ENCODE measurements at regions not wholly inside any gene's neighbourhood (a gene's known extent, or its start where the extent isn't known, plus 50 kb on each side); places are given as distances from the start of the nearest gene placed in this dataset.

GRCh38 chr9:89815061-89815902 lies 210.5 kb downstream of the GADD45G start:
- Histone ChIP-seq H3K36me3 (ENCODE audit: insufficient read depth, low read length) (no peaks in the 10 kb centered on the region), H3K9me3 (ENCODE audit: control insufficient read depth, insufficient read depth, low read length) (no peaks in the 10 kb centered on the region), H3K9ac (ENCODE audit: low read depth, low read length) (no peak overlapping the region), H3K4me1 (ENCODE audit: insufficient read depth, low read length) (no peaks in the 10 kb centered on the region; the same call in 1 of the 2 replicates)

GRCh38 chr9:89815903-89816573 lies 211.2 kb downstream of the GADD45G start:
- no peaks in the 10 kb centered on the region; the same call in 1 of the 2 replicates for H3K4me1 ChIP-seq (ENCODE audit: insufficient read depth, low read length)
- no peaks in the 10 kb centered on the region for H3K36me3 ChIP-seq (ENCODE audit: insufficient read depth, low read length)
- no peaks in the 10 kb centered on the region for H3K9me3 ChIP-seq (ENCODE audit: control insufficient read depth, insufficient read depth, low read length)
- no peak overlapping the region for H3K9ac ChIP-seq (ENCODE audit: low read depth, low read length)

DNA sequence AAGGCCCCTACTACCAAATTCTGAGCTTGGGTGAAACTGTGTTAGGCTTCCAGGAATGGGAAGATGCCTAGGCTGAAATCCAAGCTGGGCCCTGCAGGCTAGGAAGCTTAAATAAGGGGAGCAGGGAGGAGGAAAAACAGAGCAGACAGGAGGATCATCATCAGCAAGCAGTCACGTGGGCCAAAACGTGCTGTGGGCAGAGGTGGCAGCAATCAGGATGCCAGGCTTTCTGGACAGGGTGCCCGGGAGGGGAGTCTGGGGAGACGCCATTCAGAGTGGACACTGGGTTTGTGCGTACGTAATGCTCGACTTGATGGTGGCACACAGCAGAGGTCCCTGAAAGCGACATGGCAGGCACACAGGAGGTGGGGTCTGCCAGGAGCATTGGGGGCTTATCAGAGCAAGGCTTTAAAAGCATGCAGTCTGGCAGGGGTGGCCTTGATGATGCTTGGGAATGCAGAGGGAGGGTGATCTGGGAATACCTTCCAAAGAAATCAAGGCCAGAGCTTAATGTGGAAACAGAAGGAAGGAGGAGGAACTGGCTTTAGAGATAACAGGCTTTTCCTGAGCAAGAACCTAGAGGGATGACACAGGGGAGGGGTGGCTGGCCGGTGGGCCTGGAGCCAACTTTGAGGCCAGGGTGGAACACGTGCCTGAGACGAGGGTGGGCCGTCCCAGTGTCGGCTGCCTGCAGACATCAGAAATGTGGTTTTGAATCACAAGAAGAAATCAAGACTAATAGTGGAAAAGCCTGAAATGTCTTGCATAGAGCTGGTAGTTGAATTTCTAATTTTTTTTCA lies 212.5 kb downstream of the GADD45G start:
- Histone ChIP-seq H3K9me3 (ENCODE audit: control insufficient read depth, insufficient read depth, low read length) (no peaks in the 10 kb centered on the region), H3K36me3 (ENCODE audit: insufficient read depth, low read length) (no peaks in the 10 kb centered on the region), H3K9ac (ENCODE audit: low read depth, low read length) (no peak overlapping the region), H3K4me1 (ENCODE audit: insufficient read depth, low read length) (no peaks in the 10 kb centered on the region; the same call in 1 of the 2 replicates)

DNA sequence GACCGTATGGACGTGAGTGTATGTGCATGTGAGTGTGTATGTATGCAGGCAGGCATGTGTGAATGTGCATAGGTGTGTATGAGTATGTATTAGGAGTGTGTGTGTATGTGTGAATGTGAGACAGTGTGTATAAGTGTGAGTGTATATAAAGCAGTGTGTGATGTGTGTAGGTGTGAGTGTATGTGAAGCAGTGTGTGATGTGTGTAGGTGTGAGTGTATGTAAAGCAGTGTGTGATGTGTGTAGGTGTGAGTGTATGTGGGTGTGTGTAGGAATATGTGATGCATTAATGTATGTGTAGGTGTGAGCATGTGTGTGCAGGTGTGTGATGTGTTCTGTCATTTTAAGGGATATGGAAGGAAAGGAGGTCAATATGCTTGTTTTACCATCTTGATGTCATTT lies 215.5 kb downstream of the GADD45G start:
- no peaks in the 10 kb centered on the region for H3K9me3 ChIP-seq (ENCODE audit: control insufficient read depth, insufficient read depth, low read length)

DNA sequence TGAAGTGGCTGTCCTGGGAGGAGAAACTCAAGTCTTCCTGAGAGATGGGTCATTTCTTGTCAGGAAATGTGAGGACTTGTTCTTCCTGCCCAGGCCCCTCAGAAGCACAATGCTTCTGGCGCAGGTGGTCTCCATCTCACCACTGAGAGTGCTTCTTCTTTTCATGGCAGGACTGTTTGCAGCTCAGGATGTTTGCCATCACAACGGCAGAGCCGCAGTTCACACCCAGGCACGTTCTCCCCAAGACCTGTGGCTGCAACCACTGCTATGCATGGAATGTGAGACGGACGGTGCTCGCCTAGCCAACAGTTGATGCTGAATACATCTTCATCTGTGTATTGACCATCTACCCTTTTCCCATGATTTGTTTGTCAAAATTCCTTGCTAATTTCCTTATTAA lies 216.3 kb downstream of the GADD45G start:
- no peaks in the 10 kb centered on the region for H3K9me3 ChIP-seq (ENCODE audit: control insufficient read depth, insufficient read depth, low read length)
- H3K36me3 ChIP-seq (ENCODE audit: insufficient read depth, low read length): no peaks in the 10 kb centered on the region
- H3K4me1 ChIP-seq (ENCODE audit: insufficient read depth, low read length): no peaks in the 10 kb centered on the region
- no peak overlapping the region for H3K9ac ChIP-seq (ENCODE audit: low read depth, low read length)

More for the DNA sequence above, 215.5 kb downstream of the GADD45G start:
- H3K4me1 ChIP-seq (ENCODE audit: insufficient read depth, low read length): no peaks in the 10 kb centered on the region
- no peaks in the 10 kb centered on the region for H3K36me3 ChIP-seq (ENCODE audit: insufficient read depth, low read length)
- no peak overlapping the region for H3K9ac ChIP-seq (ENCODE audit: low read depth, low read length)

DNA sequence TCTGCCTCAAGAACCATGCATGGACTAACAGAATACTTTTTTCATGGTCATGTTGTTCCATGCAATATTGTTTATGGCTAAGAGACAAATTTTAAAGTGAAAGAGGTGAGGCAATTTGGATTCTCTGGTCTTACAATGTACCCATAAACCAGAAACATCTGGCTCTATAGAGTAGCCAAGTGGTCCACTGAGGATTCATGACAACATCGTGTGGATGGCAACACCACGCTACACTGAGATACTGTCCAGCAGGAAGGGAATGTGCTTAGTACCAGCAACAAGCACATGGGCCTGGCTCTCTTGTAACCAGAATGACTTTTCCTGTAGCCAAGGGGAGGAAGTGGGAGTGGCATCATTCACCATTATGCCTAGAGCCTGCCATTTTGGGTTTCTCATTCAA lies 218.2 kb downstream of the GADD45G start:
- Histone ChIP-seq H3K9me3 (ENCODE audit: control insufficient read depth, insufficient read depth, low read length) (no peaks in the 10 kb centered on the region), H3K4me1 (ENCODE audit: insufficient read depth, low read length) (no peaks in the 10 kb centered on the region), H3K9ac (ENCODE audit: low read depth, low read length) (no peak overlapping the region), H3K36me3 (ENCODE audit: insufficient read depth, low read length) (no peaks in the 10 kb centered on the region)

- Histone ChIP-seq H3K36me3 (ENCODE audit: insufficient read depth, low read length) (no peaks in the 10 kb centered on the region), H3K9ac (ENCODE audit: low read depth, low read length) (no peak overlapping the region), H3K4me1 (ENCODE audit: insufficient read depth, low read length) (no peaks in the 10 kb centered on the region), H3K9me3 (ENCODE audit: control insufficient read depth, insufficient read depth, low read length) (peaks cover 2% of the 10 kb centered on the region; the same call in 1 of the 2 replicates)
Observed at GRCh38 chr9:89825669-89826068, 220.9 kb downstream of the GADD45G start.

DNA sequence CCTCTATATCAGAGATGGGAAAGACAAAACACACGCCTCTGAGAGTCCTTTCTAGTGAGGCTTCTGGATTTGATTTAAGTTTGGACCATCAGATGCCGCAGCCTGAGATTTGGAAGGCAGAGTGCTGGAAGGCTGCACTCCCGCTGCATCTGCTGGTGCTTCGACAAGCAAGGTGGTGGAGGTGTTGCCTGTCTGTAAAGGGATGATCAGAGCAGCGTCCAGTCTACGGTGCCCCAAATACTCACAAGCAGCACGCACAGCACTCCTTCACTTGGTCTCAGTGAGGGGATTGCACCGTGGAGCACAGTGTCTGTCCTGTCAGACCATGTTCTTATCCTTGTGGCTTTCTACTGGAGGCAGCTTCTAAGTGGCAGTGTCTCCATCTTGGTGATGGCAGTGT lies 221.4 kb downstream of the GADD45G start:
- Histone ChIP-seq H3K36me3 (ENCODE audit: insufficient read depth, low read length) (no peaks in the 10 kb centered on the region), H3K4me1 (ENCODE audit: insufficient read depth, low read length) (no peaks in the 10 kb centered on the region), H3K9me3 (ENCODE audit: control insufficient read depth, insufficient read depth, low read length) (peaks cover 2% of the 10 kb centered on the region; the same call in 1 of the 2 replicates), H3K9ac (ENCODE audit: low read depth, low read length) (no peak overlapping the region)

DNA sequence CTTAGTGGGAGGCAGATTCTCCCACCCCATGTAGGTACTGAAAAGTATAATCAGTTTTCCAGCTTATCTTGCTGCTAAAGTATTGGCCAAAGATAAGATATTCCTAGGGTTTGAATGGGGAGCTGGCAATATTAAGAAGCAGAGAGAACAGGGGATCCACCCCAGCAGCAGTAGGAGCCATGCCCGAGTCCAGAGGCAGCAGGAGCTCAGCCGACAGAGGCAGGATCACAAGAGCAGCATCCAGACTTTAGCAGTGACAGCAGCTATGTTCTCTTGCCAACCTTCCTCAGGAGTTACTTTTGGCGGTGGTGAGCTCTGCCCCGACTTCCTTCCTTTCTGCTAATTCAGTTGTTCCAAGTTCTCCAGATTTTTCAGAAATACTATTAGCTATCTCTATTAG lies 224.5 kb downstream of the GADD45G start:
- Histone ChIP-seq H3K36me3 (ENCODE audit: insufficient read depth, low read length) (no peaks in the 10 kb centered on the region), H3K4me1 (ENCODE audit: insufficient read depth, low read length) (no peaks in the 10 kb centered on the region), H3K9ac (ENCODE audit: low read depth, low read length) (no peak overlapping the region), H3K9me3 (ENCODE audit: control insufficient read depth, insufficient read depth, low read length) (peaks cover 2% of the 10 kb centered on the region; the same call in 1 of the 2 replicates)

GRCh38 chr9:89835666-89836065 lies 230.9 kb downstream of the GADD45G start:
- Histone ChIP-seq H3K4me1 (ENCODE audit: insufficient read depth, low read length) (peaks cover 23% of the 10 kb centered on the region), H3K9me3 (ENCODE audit: control insufficient read depth, insufficient read depth, low read length) (no peaks in the 10 kb centered on the region), H3K36me3 (ENCODE audit: insufficient read depth, low read length) (no peaks in the 10 kb centered on the region), H3K9ac (ENCODE audit: low read depth, low read length) (no peak overlapping the region)

DNA sequence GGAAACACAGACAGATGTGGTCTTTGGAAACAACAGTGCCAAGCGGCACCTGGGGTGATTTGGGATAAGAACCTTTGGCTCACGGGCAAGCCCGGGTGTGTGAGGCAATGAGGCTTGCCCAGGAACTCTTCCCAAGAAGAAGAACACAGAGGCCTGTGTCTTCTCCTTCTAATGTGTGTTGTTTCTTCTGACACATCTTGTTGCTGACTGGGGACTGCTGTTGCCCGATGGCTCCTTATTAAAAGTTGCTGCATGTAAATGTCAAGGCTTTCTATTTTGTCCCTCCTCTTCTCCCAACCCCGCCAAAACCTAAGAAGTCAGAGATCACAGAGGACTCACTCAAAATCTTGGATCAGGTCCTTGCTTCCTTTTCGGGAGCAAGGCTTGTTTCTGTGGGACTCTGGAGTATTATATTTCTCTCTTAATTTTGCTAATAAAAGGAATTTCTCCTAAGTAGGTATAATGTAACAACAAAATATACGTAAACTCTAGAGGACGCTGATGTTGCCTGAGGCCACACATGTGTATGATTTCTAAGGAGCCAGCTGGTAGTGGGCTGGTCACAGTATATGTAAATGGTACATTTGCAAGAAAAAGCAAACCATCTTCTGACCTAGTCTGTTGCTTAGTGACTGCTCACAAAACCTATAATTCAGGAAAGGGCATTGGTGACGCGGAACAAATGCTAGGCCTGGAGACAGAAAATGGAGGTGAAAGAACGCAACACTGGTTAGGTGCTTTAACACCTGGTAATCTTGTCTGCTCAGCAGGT lies 232.5 kb downstream of the GADD45G start:
- Histone ChIP-seq H3K36me3 (ENCODE audit: insufficient read depth, low read length) (no peaks in the 10 kb centered on the region), H3K4me1 (ENCODE audit: insufficient read depth, low read length) (peaks cover 23% of the 10 kb centered on the region), H3K9me3 (ENCODE audit: control insufficient read depth, insufficient read depth, low read length) (no peaks in the 10 kb centered on the region), H3K9ac (ENCODE audit: low read depth, low read length) (no peak overlapping the region)

DNA sequence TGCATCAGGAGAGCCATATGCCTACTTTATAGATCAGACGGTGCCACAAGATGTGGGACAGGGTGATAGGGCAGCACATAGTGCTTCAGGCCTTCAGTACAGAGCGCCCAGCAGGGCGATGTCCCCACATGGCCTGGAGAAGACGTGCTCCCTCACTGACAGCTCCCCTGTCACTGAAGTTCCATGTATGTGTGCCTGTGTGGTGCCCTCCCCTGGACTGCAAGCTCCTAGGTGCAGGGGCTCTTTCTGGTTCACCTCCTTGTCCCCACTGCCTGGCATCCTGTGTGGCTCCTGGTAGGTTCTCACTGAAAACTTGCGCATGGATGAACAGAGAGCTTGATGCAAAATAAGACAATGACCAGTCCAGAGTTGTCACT lies 233.1 kb downstream of the GADD45G start:
- Histone ChIP-seq H3K9me3 (ENCODE audit: control insufficient read depth, insufficient read depth, low read length) (no peaks in the 10 kb centered on the region), H3K4me1 (ENCODE audit: insufficient read depth, low read length) (peaks cover 23% of the 10 kb centered on the region), H3K9ac (ENCODE audit: low read depth, low read length) (no peak overlapping the region), H3K36me3 (ENCODE audit: insufficient read depth, low read length) (no peaks in the 10 kb centered on the region)

- Histone ChIP-seq H3K9ac (ENCODE audit: low read depth, low read length) (no peak overlapping the region), H3K36me3 (ENCODE audit: insufficient read depth, low read length) (no peaks in the 10 kb centered on the region), H3K9me3 (ENCODE audit: control insufficient read depth, insufficient read depth, low read length) (no peaks in the 10 kb centered on the region), H3K4me1 (ENCODE audit: insufficient read depth, low read length) (peaks cover 23% of the 10 kb centered on the region)
Observed at GRCh38 chr9:89838621-89839020, 233.8 kb downstream of the GADD45G start.

DNA sequence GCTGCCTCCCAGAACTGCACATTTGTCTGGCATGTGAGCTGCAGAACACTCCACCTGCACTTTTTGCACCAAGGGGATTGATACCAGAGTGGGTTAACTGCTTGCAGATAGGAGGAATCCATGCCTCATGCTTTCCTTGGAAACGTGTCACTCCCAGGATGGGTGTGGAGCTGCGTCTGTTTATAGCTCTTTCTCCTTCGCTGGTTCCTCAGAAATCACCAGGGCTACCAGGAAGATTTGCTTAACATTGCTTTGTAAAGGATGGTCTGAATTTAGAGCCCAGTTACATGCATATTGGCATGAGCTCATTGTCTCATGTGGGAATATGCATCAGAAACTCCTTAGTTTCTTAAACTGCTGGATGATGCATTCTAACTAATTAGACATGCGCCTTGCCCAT lies 234.6 kb downstream of the GADD45G start:
- no peak overlapping the region for H3K9ac ChIP-seq (ENCODE audit: low read depth, low read length)
- H3K4me1 ChIP-seq (ENCODE audit: insufficient read depth, low read length): peaks cover 23% of the 10 kb centered on the region
- no peaks in the 10 kb centered on the region for H3K9me3 ChIP-seq (ENCODE audit: control insufficient read depth, insufficient read depth, low read length)
- no peaks in the 10 kb centered on the region for H3K36me3 ChIP-seq (ENCODE audit: insufficient read depth, low read length)

Measured in ES-I3 (cell line).